Left ventricle myocardium inferior (tissue), 1 donor: ENCODE measurements at regions not wholly inside any gene's neighbourhood (a gene's known extent, or its start where the extent isn't known, plus 50 kb on each side); places are given as distances from the start of the nearest gene placed in this dataset.

Experiments
- DNase-seq: peaks from one replicate; pipeline ENCODE4 v3.0.0-alpha.2; 2020
- H3K27ac ChIP-seq: fragments of 200-600 bp; replicated peaks from 2 replicates; pipeline ENCODE4 v1.8.0; 2021
- H3K27me3 ChIP-seq: fragments of 200-600 bp; 2 replicates; pipeline ENCODE4 v1.8.0; 2021; ENCODE audit warnings: low read depth
- H3K36me3 ChIP-seq: fragments of 200-600 bp; 2 replicates; pipeline ENCODE4 v1.8.0; 2021
- H3K4me1 ChIP-seq: fragments of 200-600 bp; 2 replicates; pipeline ENCODE4 v1.8.0; 2021
- H3K4me3 ChIP-seq: fragments of 200-600 bp; 2 replicates; pipeline ENCODE4 v1.8.0; 2021; ENCODE audit warnings: mild to moderate bottlenecking, moderate library complexity
- H3K9me3 ChIP-seq: fragments of 200-600 bp; replicated peaks from 2 replicates; pipeline ENCODE4 v1.8.0; 2021
- intact Hi-C: fragments of 100-400 bp; cut with micrococcal nuclease; formaldehyde crosslinking; loops from one replicate; pipeline ENCODE4 v1.11.0; 2022
- TF ChIP-seq, protein P1 (sequence below): fragments of 200-600 bp; IDR thresholded peaks from 2 replicates; pipeline ENCODE4 v1.8.0; 2021; ENCODE audit warnings: antibody characterized with exemption, mild to moderate bottlenecking, borderline replicate concordance
- donor health status: DM: no; HTN: yes; CAD: no; lungs with severe emphysema.

DNA sequence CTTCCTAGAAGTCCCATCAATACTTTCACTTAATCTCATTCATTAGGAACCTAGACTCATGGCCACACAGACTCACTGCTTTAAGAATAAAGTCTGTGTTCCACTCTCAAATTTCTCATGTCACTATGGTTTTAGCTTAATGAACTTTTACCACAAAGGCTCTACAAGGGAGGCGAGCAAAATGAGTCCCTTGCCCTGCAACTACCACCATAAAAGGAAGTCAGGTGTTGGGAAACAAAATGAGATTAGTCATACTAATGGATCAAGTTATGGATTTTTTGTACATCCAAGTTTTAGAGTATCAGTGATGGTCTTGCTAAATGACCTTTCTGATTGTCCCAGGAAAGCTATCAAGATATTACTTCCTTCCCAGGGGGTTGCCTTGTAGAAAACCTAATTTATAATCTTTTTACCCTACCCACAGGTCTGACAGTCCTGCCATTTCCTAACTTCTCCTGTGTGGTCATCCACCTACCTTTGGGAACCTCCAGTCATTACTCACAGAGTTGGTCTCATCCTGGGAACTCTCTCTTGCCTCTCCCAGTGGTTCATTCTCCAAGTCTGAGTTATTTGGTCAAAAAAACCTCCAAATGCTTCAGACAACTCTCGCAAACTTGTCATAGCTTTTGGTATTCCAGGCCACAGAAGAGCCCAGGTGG lies 51.8 kb upstream of the SLC16A1 start:
- Histone ChIP-seq H3K36me3 (peaks cover 35% of the 10 kb centered on the region), H3K4me3 (no peak overlapping the region), H3K9me3 (no peaks in the 10 kb centered on the region), H3K27me3 (no peaks in the 10 kb centered on the region), H3K4me1 (peaks cover 11% of the 10 kb centered on the region), H3K27ac (no peak overlapping the region)
- TF ChIP-seq, protein P1, sequence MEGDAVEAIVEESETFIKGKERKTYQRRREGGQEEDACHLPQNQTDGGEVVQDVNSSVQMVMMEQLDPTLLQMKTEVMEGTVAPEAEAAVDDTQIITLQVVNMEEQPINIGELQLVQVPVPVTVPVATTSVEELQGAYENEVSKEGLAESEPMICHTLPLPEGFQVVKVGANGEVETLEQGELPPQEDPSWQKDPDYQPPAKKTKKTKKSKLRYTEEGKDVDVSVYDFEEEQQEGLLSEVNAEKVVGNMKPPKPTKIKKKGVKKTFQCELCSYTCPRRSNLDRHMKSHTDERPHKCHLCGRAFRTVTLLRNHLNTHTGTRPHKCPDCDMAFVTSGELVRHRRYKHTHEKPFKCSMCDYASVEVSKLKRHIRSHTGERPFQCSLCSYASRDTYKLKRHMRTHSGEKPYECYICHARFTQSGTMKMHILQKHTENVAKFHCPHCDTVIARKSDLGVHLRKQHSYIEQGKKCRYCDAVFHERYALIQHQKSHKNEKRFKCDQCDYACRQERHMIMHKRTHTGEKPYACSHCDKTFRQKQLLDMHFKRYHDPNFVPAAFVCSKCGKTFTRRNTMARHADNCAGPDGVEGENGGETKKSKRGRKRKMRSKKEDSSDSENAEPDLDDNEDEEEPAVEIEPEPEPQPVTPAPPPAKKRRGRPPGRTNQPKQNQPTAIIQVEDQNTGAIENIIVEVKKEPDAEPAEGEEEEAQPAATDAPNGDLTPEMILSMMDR: no peak
- no peak for DNase-seq
- intact Hi-C loops: no loop called here

DNA sequence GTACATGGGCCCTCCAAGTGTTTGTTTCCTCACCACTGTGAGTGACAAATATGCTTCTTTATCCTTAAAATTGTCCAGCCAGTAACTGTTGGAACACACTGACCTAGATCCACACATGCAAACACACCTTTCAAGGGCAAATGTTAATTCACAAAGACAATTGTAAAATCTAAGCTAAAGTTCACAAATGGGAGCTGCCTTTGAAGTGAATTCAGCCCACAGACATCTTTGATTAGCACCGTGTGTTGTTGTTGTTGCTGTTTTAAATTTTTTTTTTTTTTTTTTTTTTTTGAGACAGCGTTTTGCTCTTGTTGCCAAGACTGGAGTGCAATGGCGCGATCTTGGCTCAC lies 52.3 kb upstream of the SLC16A1 start:
- peaks cover 11% of the 10 kb centered on the region for H3K4me1 ChIP-seq
- H3K27me3 ChIP-seq: no peaks in the 10 kb centered on the region
- H3K36me3 ChIP-seq: peaks cover 30% of the 10 kb centered on the region
- no peak for DNase-seq
- H3K27ac ChIP-seq: no peak overlapping the region
- TF ChIP-seq, protein P1: no peak
- intact Hi-C loops: no loop called here
- H3K4me3 ChIP-seq: no peak overlapping the region
- H3K9me3 ChIP-seq: no peaks in the 10 kb centered on the region

- Histone ChIP-seq H3K9me3 (no peaks in the 10 kb centered on the region), H3K36me3 (peaks cover 21% of the 10 kb centered on the region), H3K27ac (no peak overlapping the region), H3K4me3 (no peak overlapping the region), H3K27me3 (no peaks in the 10 kb centered on the region), H3K4me1 (peaks cover 11% of the 10 kb centered on the region)
- TF ChIP-seq, protein P1: no peak
- no peak for DNase-seq
- intact Hi-C loops: no loop called here
Observed at GRCh38 chr1:113012149-113012548, 56.2 kb upstream of the SLC16A1 start.

GRCh38 chr1:113013823-113014222 lies 57.8 kb upstream of the SLC16A1 start:
- Histone ChIP-seq H3K4me1 (peaks cover 6% of the 10 kb centered on the region), H3K27ac (no peak overlapping the region), H3K9me3 (no peaks in the 10 kb centered on the region), H3K27me3 (no peaks in the 10 kb centered on the region), H3K4me3 (no peak overlapping the region), H3K36me3 (peaks cover 9% of the 10 kb centered on the region)
- no peak for DNase-seq
- TF ChIP-seq, protein P1: no peak
- intact Hi-C loops: no loop called here

- Histone ChIP-seq H3K27me3 (no peaks in the 10 kb centered on the region), H3K9me3 (no peaks in the 10 kb centered on the region), H3K4me3 (no peak overlapping the region), H3K4me1 (peaks cover 6% of the 10 kb centered on the region), H3K27ac (no peak overlapping the region), H3K36me3 (peaks cover 6% of the 10 kb centered on the region)
- intact Hi-C loops: no loop called here
- TF ChIP-seq, protein P1: no peak
- DNase-seq: no peak
Observed at GRCh38 chr1:113014508-113014907, 58.5 kb upstream of the LRIG2 start.
